Right lobe of liver (tissue), 6 donors: ENCODE measurements at regions not wholly inside any gene's neighbourhood (a gene's known extent, or its start where the extent isn't known, plus 50 kb on each side); places are given as distances from the start of the nearest gene placed in this dataset.

Source experiments
- ATAC-seq, 4 donors: fragments of 200-7000 bp; cut with Tn5 transposase; one replicate each; pipeline ENCODE4 v1.9.1; 2020; ENCODE audit warnings: mild to moderate bottlenecking in 4 of 4, moderate library complexity in 4 of 4
- DNase-seq, 3 donors: peaks; one replicate each; pipeline ENCODE4 v3.0.0-alpha.2; 2020
- H3K27ac ChIP-seq, 3 donors: fragments of 200-600 bp; one replicate each; pipeline ENCODE4 v1.8.0; 2022
- H3K27me3 ChIP-seq, 2 donors: fragments of 200-600 bp; one replicate each; pipeline ENCODE4 v1.8.0; 2022
- H3K36me3 ChIP-seq, 4 donors: fragments of 200-600 bp; sonication (generic) in 1 of 4; one replicate each; pipeline versions ENCODE4 v1.5.1 to v1.8.0; 2017 to 2022; ENCODE audit warnings: control low read depth in 1 of 4
- H3K4me1 ChIP-seq, 4 donors: fragments of 200-600 bp; sonication (generic) in 1 of 4; one replicate each; pipeline versions ENCODE4 v1.5.1 to v1.8.0; 2017 to 2022; ENCODE audit warnings: control low read depth in 1 of 4
- H3K4me3 ChIP-seq, 3 donors: fragments of 200-600 bp; one replicate each; pipeline ENCODE4 v1.8.0; 2022
- H3K9me3 ChIP-seq, 4 donors: fragments of 200-600 bp; sonication (generic) in 1 of 4; one replicate each; pipeline versions ENCODE4 v1.5.1 to v1.8.0; 2017 to 2022; ENCODE audit warnings: control low read depth in 1 of 4
- POLR2A ChIP-seq: fragments of 450-650 bp; IDR thresholded peaks from one replicate; pipeline ENCODE4 v1.6.1; 2017; ENCODE audit warnings: antibody characterized with exemption, mild to moderate bottlenecking
- WGBS: methylation state at CpG from one replicate; pipeline ENCODE4 v1.1.6; 2018; ENCODE audit warnings: low coverage, low lambda C conversion rate; ENCODE audit not compliant: insufficient coverage; ENCODE audit errors: missing lambda C conversion rate; 5-methylcytosine and 5-hydroxymethylcytosine counted together
- intact Hi-C, 2 donors: fragments of 100-400 bp; cut with DNase I; formaldehyde crosslinking; loops; one replicate each; pipeline versions ENCODE4 v1.11.2 to v1.14.1; 2022
- TF ChIP-seq, protein P1 (sequence below), 4 donors: fragments of 200-600 bp in 3 of 4; fragments of 450-650 bp in 1 of 4; IDR thresholded peaks; one replicate each; pipeline versions ENCODE4 v1.5.1 to v1.8.0; 2016 to 2022; ENCODE audit warnings: antibody characterized with exemption in 4 of 4, mild to moderate bottlenecking in 2 of 4
- donor health status: DM: no; HTN: yes; CAD: no.
- donor health status: DM: no; HTN: no; CAD: no.
- donor health status: DM: no; HTN: no; CAD: no.
- donor health status: DM: no; HTN: yes; CAD: no.
- donor health status: DM: no; HTN: yes; CAD: no.

DNA sequence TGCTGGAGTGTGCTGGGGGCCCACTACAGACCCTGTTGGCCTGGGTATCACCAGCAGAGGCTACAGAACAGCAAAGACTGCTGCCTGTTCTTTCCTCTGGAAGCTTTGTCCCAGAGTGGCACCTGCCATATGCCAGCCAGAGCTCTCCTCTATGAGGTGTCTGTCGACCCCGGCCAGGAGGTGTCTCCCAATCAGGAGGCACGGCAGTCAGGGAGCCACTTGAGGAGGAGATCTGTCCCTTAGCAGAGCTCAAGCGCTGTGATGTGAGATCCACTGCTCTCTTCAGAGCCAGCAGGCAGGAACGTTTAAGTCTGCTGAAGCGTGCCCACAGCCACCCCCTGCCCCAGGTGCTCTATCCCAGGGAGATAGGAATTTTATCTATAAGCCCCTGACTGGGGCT, 316.2 kb downstream of the ETV1 start:
- Histone ChIP-seq H3K36me3 (no peaks in the 10 kb centered on the region), H3K27me3 (no peaks in the 10 kb centered on the region), H3K4me3 (no peak overlapping the region), H3K4me1 (no peaks in the 10 kb centered on the region), H3K9me3 (no peaks in the 10 kb centered on the region), H3K27ac (no peak overlapping the region)
- 30% methylated on average over 2 of the region's 6 CpGs for WGBS
- ATAC-seq = no peak
- intact Hi-C loops = no loop called here
- DNase-seq = no peak
- TF ChIP-seq, protein P1, sequence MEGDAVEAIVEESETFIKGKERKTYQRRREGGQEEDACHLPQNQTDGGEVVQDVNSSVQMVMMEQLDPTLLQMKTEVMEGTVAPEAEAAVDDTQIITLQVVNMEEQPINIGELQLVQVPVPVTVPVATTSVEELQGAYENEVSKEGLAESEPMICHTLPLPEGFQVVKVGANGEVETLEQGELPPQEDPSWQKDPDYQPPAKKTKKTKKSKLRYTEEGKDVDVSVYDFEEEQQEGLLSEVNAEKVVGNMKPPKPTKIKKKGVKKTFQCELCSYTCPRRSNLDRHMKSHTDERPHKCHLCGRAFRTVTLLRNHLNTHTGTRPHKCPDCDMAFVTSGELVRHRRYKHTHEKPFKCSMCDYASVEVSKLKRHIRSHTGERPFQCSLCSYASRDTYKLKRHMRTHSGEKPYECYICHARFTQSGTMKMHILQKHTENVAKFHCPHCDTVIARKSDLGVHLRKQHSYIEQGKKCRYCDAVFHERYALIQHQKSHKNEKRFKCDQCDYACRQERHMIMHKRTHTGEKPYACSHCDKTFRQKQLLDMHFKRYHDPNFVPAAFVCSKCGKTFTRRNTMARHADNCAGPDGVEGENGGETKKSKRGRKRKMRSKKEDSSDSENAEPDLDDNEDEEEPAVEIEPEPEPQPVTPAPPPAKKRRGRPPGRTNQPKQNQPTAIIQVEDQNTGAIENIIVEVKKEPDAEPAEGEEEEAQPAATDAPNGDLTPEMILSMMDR (IDR thresholded peaks at IDR 0.05) = no peak
- no peak for TF ChIP-seq POLR2A

DNA sequence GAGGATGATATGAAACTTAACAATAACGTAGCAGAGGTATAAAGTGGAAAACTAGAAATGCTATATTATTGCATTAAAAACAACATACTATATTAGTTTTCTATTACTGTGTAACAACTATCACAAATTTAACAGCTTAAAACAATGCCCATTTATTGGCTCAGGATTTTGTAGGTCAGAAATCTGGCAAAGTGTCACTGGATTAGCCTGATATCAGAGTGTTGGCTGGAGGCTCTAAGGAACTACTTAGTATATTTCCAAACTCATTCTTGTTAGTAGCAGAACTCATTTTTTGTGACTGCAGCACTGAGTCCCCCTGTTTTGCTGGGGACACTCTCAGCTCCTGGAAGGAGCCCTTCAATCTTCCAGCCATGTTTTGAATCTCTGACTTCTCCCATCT, 306.8 kb downstream of the ETV1 start:
- DNase-seq (no peak), ATAC-seq (no peak)
- intact Hi-C loops = no loop called here
- no peak overlapping the region for H3K27ac ChIP-seq
- 48% methylated on average over 1 of the region's 1 CpG for WGBS
- H3K27me3 ChIP-seq = no peaks in the 10 kb centered on the region
- H3K36me3 ChIP-seq = no peaks in the 10 kb centered on the region
- no peaks in the 10 kb centered on the region for H3K9me3 ChIP-seq
- H3K4me3 ChIP-seq = no peak overlapping the region
- TF ChIP-seq, protein P1 (IDR thresholded peaks at IDR 0.05) = no peak
- no peaks in the 10 kb centered on the region for H3K4me1 ChIP-seq

DNA sequence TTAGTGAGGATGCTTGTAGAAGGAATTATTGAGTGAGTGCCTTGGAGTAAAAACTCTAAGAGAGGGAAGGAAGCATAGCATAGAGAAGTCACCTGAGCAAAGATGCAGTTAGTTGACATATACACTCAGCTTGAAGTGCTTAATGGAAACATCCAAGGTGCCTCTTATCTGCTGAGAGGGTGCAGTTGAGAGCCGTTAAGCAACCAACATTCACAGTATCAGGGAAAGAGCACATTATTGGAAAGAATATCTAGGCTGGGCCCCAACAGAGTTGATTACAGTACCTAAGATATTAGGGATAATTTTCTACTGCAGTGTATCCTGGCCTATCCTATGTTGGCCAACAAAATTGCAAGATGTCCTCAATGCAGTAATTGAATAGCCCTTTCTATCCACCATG, 302.0 kb downstream of the ETV1 start:
- ATAC-seq = no peak
- 43% methylated on average over 1 of the region's 1 CpG for WGBS

DNA sequence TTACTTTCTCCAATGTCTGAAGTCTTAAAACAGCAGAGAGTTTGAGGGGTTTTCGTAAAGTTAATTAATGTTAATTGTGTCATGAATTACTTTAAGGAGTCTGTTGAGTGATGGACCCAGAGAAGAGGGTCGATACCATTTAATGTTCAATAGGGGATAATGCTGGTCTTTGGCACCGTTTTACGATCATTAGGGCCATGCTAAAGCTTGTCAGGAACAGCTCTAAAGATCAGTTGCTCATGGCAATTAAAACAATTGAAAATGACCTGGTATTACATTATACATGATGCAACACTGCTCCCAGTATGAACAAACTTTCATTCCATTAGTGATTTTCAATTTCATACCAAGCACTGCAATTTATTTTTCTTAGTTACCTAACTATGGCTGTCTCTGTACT, 296.9 kb downstream of the ETV1 start:
- DNase-seq (no peak), ATAC-seq (no peak)
- TF ChIP-seq, protein P1 (IDR thresholded peaks at IDR 0.05) = no peak
- TF ChIP-seq POLR2A = no peak
- H3K4me1 ChIP-seq = no peaks in the 10 kb centered on the region
- intact Hi-C loops = no loop called here
- H3K27me3 ChIP-seq = no peaks in the 10 kb centered on the region
- 44% methylated on average over 4 of the region's 4 CpGs for WGBS
- H3K27ac ChIP-seq = no peak overlapping the region
- H3K36me3 ChIP-seq = no peaks in the 10 kb centered on the region
- no peaks in the 10 kb centered on the region for H3K9me3 ChIP-seq
- H3K4me3 ChIP-seq = no peak overlapping the region

More for the DNA sequence above, 302.0 kb downstream of the ETV1 start:
- H3K27ac ChIP-seq = no peak overlapping the region
- no peak for DNase-seq
- TF ChIP-seq POLR2A = no peak
- TF ChIP-seq, protein P1 (IDR thresholded peaks at IDR 0.05) = no peak
- H3K9me3 ChIP-seq = no peaks in the 10 kb centered on the region
- intact Hi-C loops = no loop called here
- no peaks in the 10 kb centered on the region for H3K27me3 ChIP-seq
- no peak overlapping the region for H3K4me3 ChIP-seq
- H3K4me1 ChIP-seq = no peaks in the 10 kb centered on the region
- H3K36me3 ChIP-seq = no peaks in the 10 kb centered on the region

DNA sequence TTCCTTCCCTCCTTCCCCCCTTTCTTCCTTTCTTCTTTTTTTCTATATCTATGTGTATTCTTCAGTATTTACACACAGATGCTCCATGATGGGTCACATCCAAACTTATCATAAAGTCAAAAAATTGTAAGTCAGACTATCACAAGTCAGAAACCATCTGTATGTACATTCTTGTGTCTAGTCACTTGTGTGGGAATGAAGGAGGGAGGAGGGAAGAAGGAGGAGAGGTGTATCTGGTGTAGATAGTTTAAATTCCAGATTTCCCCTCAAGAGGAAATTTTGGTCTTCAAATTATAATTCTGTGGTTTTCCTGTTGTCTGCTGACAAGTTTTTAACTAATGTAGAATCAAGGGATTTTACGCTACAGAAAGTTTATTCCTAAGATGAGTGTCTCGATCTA, 287.2 kb downstream of the ETV1 start:
- Histone ChIP-seq H3K4me1 (no peaks in the 10 kb centered on the region), H3K27ac (no peak overlapping the region), H3K4me3 (no peak overlapping the region), H3K27me3 (no peaks in the 10 kb centered on the region), H3K9me3 (no peaks in the 10 kb centered on the region), H3K36me3 (no peaks in the 10 kb centered on the region)
- intact Hi-C loops = no loop called here
- ATAC-seq (no peak), DNase-seq (no peak)
- WGBS = 80% methylated on average over 2 of the region's 2 CpGs
- TF ChIP-seq POLR2A = no peak
- TF ChIP-seq, protein P1 (IDR thresholded peaks at IDR 0.05) = no peak
